Neural crest cell (in vitro differentiated cells): ENCODE measurements at regions not wholly inside any gene's neighbourhood (a gene's known extent, or its start where the extent isn't known, plus 50 kb on each side); places are given as distances from the start of the nearest gene placed in this dataset.

Source experiments
- DNase-seq: peaks from one replicate; pipeline ENCODE4 v3.0.0; 2021; ENCODE audit warnings: low read depth, mixed read lengths, low spot score
- H3K27ac Mint-ChIP-seq: one replicate; pipeline ENCODE4 v1.8.0; 2021; ENCODE audit warnings: mild to moderate bottlenecking, mixed read lengths; ENCODE audit not compliant: unreplicated experiment
- H3K27me3 Mint-ChIP-seq: 2 replicates; pipeline ENCODE4 v1.8.0; 2021; ENCODE audit warnings: low read depth, mild to moderate bottlenecking, mixed read lengths
- H3K36me3 Mint-ChIP-seq: 2 replicates; pipeline ENCODE4 v1.8.0; 2021; ENCODE audit warnings: low read depth, mild to moderate bottlenecking, mixed read lengths
- H3K4me1 Mint-ChIP-seq: 2 replicates; pipeline ENCODE4 v1.8.0; 2021; ENCODE audit warnings: mixed read lengths
- H3K4me3 Mint-ChIP-seq: one replicate; pipeline ENCODE4 v1.8.0; 2021; ENCODE audit warnings: mild to moderate bottlenecking, mixed read lengths
- H3K9me3 Mint-ChIP-seq: 2 replicates; pipeline ENCODE4 v1.8.0; 2021; ENCODE audit warnings: mixed read lengths
- CTCF ChIP-seq: fragments of 200-600 bp; sonication (generic); conservative IDR thresholded peaks from 2 replicates; pipeline ENCODE4 v1.5.0; 2021; ENCODE audit warnings: antibody characterized with exemption, mild to moderate bottlenecking

- Mint-ChIP-seq H3K27ac (no peak overlapping the region), H3K36me3 (no peaks in the 10 kb centered on the region), H3K4me3 (no peak overlapping the region), H3K9me3 (peaks cover 4% of the 10 kb centered on the region), H3K27me3 (no peaks in the 10 kb centered on the region), H3K4me1 (peaks cover 10% of the 10 kb centered on the region)
- TF ChIP-seq CTCF = no peak
- no peak for DNase-seq
Measured at GRCh38 chr5:107254214-107254901, 416.4 kb downstream of the EFNA5 start.

GRCh38 chr5:107253246-107253645 lies 417.5 kb downstream of the EFNA5 start:
- no peak overlapping the region for H3K4me3 Mint-ChIP-seq
- peaks cover 10% of the 10 kb centered on the region for H3K4me1 Mint-ChIP-seq
- no peak for DNase-seq
- no peak for TF ChIP-seq CTCF
- H3K27ac Mint-ChIP-seq = no peak overlapping the region
- H3K9me3 Mint-ChIP-seq = peaks cover 4% of the 10 kb centered on the region
- no peaks in the 10 kb centered on the region for H3K27me3 Mint-ChIP-seq
- H3K36me3 Mint-ChIP-seq = no peaks in the 10 kb centered on the region

- no peak overlapping the region for H3K4me3 Mint-ChIP-seq
- no peak for DNase-seq
- no peaks in the 10 kb centered on the region for H3K36me3 Mint-ChIP-seq
- peaks cover 2% of the 10 kb centered on the region for H3K9me3 Mint-ChIP-seq
- no peak for TF ChIP-seq CTCF
- H3K27me3 Mint-ChIP-seq = no peaks in the 10 kb centered on the region
- peaks cover 10% of the 10 kb centered on the region for H3K4me1 Mint-ChIP-seq
- no peak overlapping the region for H3K27ac Mint-ChIP-seq
Measured at GRCh38 chr5:107251151-107251550, 419.6 kb downstream of the EFNA5 start.

GRCh38 chr5:107248066-107248695 lies 422.6 kb downstream of the EFNA5 start:
- no peaks in the 10 kb centered on the region for H3K36me3 Mint-ChIP-seq
- H3K4me1 Mint-ChIP-seq = peaks cover 6% of the 10 kb centered on the region
- no peak overlapping the region for H3K27ac Mint-ChIP-seq
- H3K27me3 Mint-ChIP-seq = no peaks in the 10 kb centered on the region
- TF ChIP-seq CTCF = peak; percentile 76
- peak; percentile 57 for DNase-seq
- H3K4me3 Mint-ChIP-seq = no peak overlapping the region
- H3K9me3 Mint-ChIP-seq = no peaks in the 10 kb centered on the region

GRCh38 chr5:107247427-107247826 lies 423.3 kb downstream of the EFNA5 start:
- Mint-ChIP-seq H3K27ac (no peak overlapping the region), H3K9me3 (no peaks in the 10 kb centered on the region), H3K4me1 (peaks cover 6% of the 10 kb centered on the region), H3K27me3 (no peaks in the 10 kb centered on the region), H3K4me3 (no peak overlapping the region), H3K36me3 (no peaks in the 10 kb centered on the region)
- no peak for DNase-seq
- no peak for TF ChIP-seq CTCF
